Esophagus muscularis mucosa (tissue), 4 donors: ENCODE measurements at regions not wholly inside any gene's neighbourhood (a gene's known extent, or its start where the extent isn't known, plus 50 kb on each side); places are given as distances from the start of the nearest gene placed in this dataset.

Experiments used
- DNase-seq: peaks from one replicate; pipeline ENCODE4 v3.0.0-alpha.2; 2017; ENCODE audit errors: extremely low spot score
- H3K27ac ChIP-seq, 4 donors: fragments of 200-600 bp; sonication (generic); replicated peaks in 1 of 4; 1 replicate in 3 of 4; 2 replicates in 1 of 4; pipeline ENCODE4 v1.5.1; 2016 to 2019; ENCODE audit warnings: mild to moderate bottlenecking in 1 of 4
- H3K27me3 ChIP-seq, 4 donors: fragments of 200-600 bp; sonication (generic); one replicate each; pipeline versions ENCODE4 v1.5.1 to v1.6.0; 2016 to 2019
- H3K36me3 ChIP-seq, 4 donors: fragments of 200-600 bp; sonication (generic); one replicate each; pipeline ENCODE4 v1.5.1; 2016 to 2019
- H3K4me1 ChIP-seq, 4 donors: fragments of 200-600 bp; sonication (generic); one replicate each; pipeline ENCODE4 v1.5.1; 2016 to 2019
- H3K4me3 ChIP-seq, 4 donors: fragments of 200-600 bp; sonication (generic); 1 replicate in 2 of 4; 2 replicates in 2 of 4; pipeline ENCODE4 v1.5.1; 2016 to 2019; ENCODE audit warnings: mild to moderate bottlenecking in 4 of 4, moderate library complexity in 1 of 4
- H3K9me3 ChIP-seq, 4 donors: fragments of 200-600 bp; sonication (generic); 1 replicate in 3 of 4; 2 replicates in 1 of 4; pipeline ENCODE4 v1.5.1; 2016 to 2019
- EP300 ChIP-seq: sonication (generic); formaldehyde crosslinking; IDR thresholded peaks from one replicate; pipeline ENCODE4 v1.6.1; 2017; ENCODE audit warnings: antibody characterized with exemption
- POLR2A ChIP-seq: fragments of 450-650 bp; IDR thresholded peaks from one replicate; pipeline ENCODE4 v1.6.1; 2017; ENCODE audit warnings: antibody characterized with exemption, moderate library complexity, mild to moderate bottlenecking, low read depth
- POLR2AphosphoS5 ChIP-seq, 2 donors: sonication (generic); formaldehyde crosslinking; IDR thresholded peaks; one replicate each; pipeline ENCODE4 v1.6.1; 2017; ENCODE audit warnings: antibody characterized with exemption in 2 of 2
- WGBS: methylation state at CpG from one replicate; pipeline ENCODE4 v1.1.5; 2018; 5-methylcytosine and 5-hydroxymethylcytosine counted together
- intact Hi-C: fragments of 100-400 bp; cut with DNase I; formaldehyde crosslinking; loops from one replicate; pipeline ENCODE4 v1.15.1; 2023
- TF ChIP-seq, protein P1 (sequence below), 3 experiments: fragments of 200-600 bp in 2 of 3; fragments of 450-650 bp in 1 of 3; sonication (generic) in 2 of 3; IDR thresholded peaks; one replicate each; pipeline ENCODE4 v1.5.1; 2017 to 2019; ENCODE audit warnings: antibody characterized with exemption in 3 of 3, mild to moderate bottlenecking in 2 of 3, moderate library complexity in 1 of 3

DNA sequence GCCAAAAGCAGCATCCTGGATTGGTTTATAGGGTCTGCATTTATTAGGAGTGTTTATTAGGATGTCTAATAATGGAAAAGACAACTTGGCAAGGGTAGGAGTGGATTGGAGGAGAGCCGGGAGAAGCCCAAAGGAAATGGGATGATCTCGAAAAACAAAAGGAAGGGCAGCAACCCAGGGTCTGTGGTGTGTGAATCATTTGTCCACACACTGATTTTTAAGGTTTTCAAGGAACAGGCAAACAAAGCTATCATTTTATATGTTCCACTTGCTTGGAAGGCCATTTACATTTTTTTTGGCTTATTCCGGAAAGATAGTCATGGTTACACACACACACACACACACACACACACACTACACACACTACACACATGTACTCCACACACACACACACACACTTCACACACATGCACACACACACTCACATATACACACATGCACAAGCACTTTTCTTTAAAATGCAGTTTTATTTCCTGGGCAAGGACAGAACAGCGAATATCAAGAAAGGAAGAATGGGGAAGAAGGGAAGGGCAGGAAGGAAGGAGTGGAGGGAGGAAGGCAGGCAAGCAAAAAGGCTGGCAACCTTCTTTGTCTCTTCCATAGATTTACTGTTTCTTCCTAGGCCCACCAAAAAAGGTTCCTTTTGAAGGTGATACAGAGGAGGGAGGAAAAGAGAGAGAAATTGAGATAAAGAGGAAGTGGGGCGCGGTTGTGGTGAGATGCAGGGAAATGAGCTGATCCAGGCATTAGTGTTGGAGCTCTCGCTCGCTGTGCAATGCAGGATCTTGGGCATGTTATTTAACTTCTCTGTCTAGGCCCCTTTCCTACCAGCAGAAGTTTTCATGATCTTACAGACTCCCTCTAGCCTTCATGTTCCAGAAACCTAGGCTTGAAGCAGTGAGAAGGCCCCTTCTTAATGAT lies 88.6 kb upstream of the MAML3 start:
- Histone ChIP-seq H3K36me3 (no peaks in the 10 kb centered on the region), H3K4me1 (peaks cover 14 to 47% (median 35%) of the 10 kb centered on the region in 4 donors), H3K27me3 (no peaks in the 10 kb centered on the region), H3K4me3 (no peak overlapping the region), H3K27ac (peak overlapping the region; percentile 38 to 54 (median 44)), H3K9me3 (no peaks in the 10 kb centered on the region)
- TF ChIP-seq POLR2A, result no peak
- TF ChIP-seq, protein P1, sequence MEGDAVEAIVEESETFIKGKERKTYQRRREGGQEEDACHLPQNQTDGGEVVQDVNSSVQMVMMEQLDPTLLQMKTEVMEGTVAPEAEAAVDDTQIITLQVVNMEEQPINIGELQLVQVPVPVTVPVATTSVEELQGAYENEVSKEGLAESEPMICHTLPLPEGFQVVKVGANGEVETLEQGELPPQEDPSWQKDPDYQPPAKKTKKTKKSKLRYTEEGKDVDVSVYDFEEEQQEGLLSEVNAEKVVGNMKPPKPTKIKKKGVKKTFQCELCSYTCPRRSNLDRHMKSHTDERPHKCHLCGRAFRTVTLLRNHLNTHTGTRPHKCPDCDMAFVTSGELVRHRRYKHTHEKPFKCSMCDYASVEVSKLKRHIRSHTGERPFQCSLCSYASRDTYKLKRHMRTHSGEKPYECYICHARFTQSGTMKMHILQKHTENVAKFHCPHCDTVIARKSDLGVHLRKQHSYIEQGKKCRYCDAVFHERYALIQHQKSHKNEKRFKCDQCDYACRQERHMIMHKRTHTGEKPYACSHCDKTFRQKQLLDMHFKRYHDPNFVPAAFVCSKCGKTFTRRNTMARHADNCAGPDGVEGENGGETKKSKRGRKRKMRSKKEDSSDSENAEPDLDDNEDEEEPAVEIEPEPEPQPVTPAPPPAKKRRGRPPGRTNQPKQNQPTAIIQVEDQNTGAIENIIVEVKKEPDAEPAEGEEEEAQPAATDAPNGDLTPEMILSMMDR (IDR thresholded peaks at IDR 0.05), result no peak
- TF ChIP-seq POLR2AphosphoS5 (IDR thresholded peaks at IDR 0.05), result no peak
- TF ChIP-seq EP300, result no peak
- 64% methylated on average over 8 of the region's 8 CpGs for WGBS
- intact Hi-C loops, result no loop called here
- DNase-seq, result no peak

DNA sequence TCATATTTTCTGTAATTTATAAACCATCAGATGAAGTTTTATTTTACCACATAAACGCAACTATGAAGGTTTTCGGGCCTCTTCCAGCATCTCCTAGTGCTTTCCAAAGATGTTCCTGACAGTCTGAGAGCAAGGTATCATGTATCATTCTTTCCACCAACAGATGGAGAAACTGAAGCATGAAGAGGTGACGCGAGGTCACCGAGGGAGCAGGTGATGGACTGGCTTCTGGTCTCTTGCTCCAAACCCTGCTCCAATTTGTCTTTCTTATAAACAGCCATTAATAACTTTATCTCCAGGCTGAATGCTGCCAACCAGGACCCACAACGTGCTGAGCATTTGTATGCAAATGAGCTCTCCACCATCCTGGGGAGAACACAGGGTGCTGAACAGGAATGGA lies 86.3 kb upstream of the MAML3 start:
- DNase-seq, result no peak
- Histone ChIP-seq H3K27ac (no peak overlapping the region), H3K27me3 (no peaks in the 10 kb centered on the region), H3K4me3 (no peak overlapping the region), H3K9me3 (no peaks in the 10 kb centered on the region), H3K4me1 (peaks cover 25 to 62% (median 50%) of the 10 kb centered on the region in 4 donors), H3K36me3 (no peaks in the 10 kb centered on the region)
- WGBS, result 76% methylated on average over 6 of the region's 6 CpGs
- intact Hi-C loops, result no loop called here
- no peak for TF ChIP-seq POLR2A
- TF ChIP-seq POLR2AphosphoS5 (IDR thresholded peaks at IDR 0.05), result no peak
- TF ChIP-seq, protein P1 (IDR thresholded peaks at IDR 0.05), result no peak
- TF ChIP-seq EP300, result no peak

DNA sequence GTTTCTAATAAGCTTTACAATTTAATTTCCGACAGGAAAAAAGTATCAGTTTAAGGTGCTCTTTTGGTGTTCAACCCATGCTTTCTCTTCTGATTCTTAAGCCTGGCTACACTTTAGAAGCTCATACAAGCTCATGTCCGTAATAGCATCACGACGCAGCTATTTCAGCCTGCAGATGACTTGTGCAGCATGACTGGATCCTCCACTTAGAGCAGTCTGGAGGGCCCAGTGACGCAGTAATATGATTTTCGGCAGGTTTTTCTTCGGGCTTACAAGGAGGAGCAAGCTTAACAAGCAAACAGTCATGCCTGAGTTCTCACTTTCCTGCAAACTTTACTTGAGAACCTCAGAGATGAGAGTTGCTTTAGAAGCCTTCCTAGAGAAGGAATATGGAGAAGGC lies 85.3 kb upstream of the MAML3 start:
- Histone ChIP-seq H3K27ac (peak overlapping the region in 2 of 4 donors; percentile 80 to 87), H3K9me3 (no peaks in the 10 kb centered on the region), H3K4me3 (no peak overlapping the region), H3K4me1 (peaks cover 25 to 62% (median 50%) of the 10 kb centered on the region in 4 donors), H3K36me3 (no peaks in the 10 kb centered on the region), H3K27me3 (no peaks in the 10 kb centered on the region)
- no peak for TF ChIP-seq POLR2AphosphoS5 (IDR thresholded peaks at IDR 0.05)
- no peak for TF ChIP-seq POLR2A
- TF ChIP-seq EP300, result no peak
- TF ChIP-seq, protein P1 (IDR thresholded peaks at IDR 0.05), result no peak
- intact Hi-C loops, result no loop called here
- no peak for DNase-seq
- WGBS, result 90% methylated on average over 7 of the region's 7 CpGs

DNA sequence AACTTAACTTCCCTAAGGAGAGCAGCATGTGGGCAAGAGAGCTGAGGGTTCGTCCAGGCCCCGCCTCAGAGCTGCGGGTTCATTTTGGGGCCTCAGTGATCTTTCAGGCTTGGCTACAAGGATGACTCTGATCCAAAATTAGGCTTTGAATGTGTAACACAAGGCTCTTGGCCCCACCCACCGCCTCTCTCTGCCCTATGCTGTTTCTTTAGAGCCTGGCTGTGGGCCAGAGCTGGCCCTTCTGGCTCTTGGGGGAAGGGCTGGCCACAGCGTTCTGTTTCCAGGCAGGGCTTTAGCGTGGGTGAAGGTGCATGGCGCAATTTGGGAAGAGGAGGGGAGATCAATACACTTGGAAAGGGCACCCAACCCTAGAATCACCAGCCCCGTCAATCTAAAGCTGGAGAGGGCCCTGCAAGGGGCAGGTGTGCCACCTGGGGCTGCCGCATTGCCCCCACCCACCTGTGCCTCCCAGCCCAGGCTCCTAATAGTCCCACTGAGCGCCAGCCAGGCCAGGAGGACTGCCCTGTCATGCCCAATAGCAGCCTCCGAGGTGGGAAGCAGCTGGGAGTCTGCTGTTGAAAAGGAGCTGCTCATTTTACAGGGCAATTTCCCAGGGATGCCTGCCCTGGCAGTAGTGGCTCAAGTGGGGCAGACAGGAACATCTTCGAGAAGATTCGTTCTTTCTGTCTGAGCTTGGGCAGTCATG lies 84.5 kb upstream of the MAML3 start:
- H3K4me1 ChIP-seq, result peaks cover 25 to 65% (median 52%) of the 10 kb centered on the region in 4 donors
- peak overlapping the region; percentile 24 to 40 (median 28) for H3K4me3 ChIP-seq
- intact Hi-C loops, result no loop called here
- TF ChIP-seq EP300 (no peak), POLR2AphosphoS5 (IDR thresholded peaks at IDR 0.05) (peak; percentile 59 to 76)
- H3K36me3 ChIP-seq, result no peaks in the 10 kb centered on the region
- H3K27ac ChIP-seq, result peak overlapping the region; percentile 78 to 87 (median 82)
- 28% methylated on average over 8 of the region's 13 CpGs for WGBS
- no peaks in the 10 kb centered on the region for H3K27me3 ChIP-seq
- H3K9me3 ChIP-seq, result no peaks in the 10 kb centered on the region
- peak; percentile 95 for DNase-seq
